Esophagus squamous epithelium (tissue), 5 donors: ENCODE measurements at regions not wholly inside any gene's neighbourhood (a gene's known extent, or its start where the extent isn't known, plus 50 kb on each side); places are given as distances from the start of the nearest gene placed in this dataset.

Source experiments
- DNase-seq: peaks from one replicate; lab custom pipeline; 2025; lab: John Stamatoyannopoulos, UW
- H3K27ac ChIP-seq, 4 donors: fragments of 200-600 bp; sonication (generic); one replicate each; pipeline ENCODE4 v1.5.1; 2016 to 2019; ENCODE audit warnings: mild to moderate bottlenecking in 1 of 4
- H3K27me3 ChIP-seq, 4 donors: fragments of 200-600 bp; sonication (generic); 1 replicate in 3 of 4; 2 replicates in 1 of 4; pipeline versions ENCODE4 v1.5.1 to v1.6.0; 2017 to 2021; ENCODE audit warnings: antibody characterized with exemption in 1 of 4
- H3K36me3 ChIP-seq, 3 donors: fragments of 200-600 bp; sonication (generic); one replicate each; pipeline ENCODE4 v1.5.1; 2016 to 2019
- H3K4me1 ChIP-seq, 3 donors: fragments of 200-600 bp; sonication (generic); one replicate each; pipeline ENCODE4 v1.5.1; 2017 to 2019
- H3K4me3 ChIP-seq, 4 donors: fragments of 200-600 bp; sonication (generic); 1 replicate in 3 of 4; 2 replicates in 1 of 4; pipeline ENCODE4 v1.5.1; 2016 to 2019; ENCODE audit warnings: mild to moderate bottlenecking in 2 of 4, moderate library complexity in 1 of 4
- H3K9me3 ChIP-seq, 3 donors: fragments of 200-600 bp; sonication (generic); one replicate each; pipeline ENCODE4 v1.5.1; 2016 to 2019
- CTCF ChIP-seq, 6 experiments: fragments of 450-650 bp in 4 of 6; fragments of 200-600 bp in 2 of 6; sonication (generic) in 2 of 6; IDR thresholded peaks; one replicate each; pipeline ENCODE4 v1.5.1; 2016 to 2019; ENCODE audit warnings: antibody characterized with exemption in 6 of 6, mild to moderate bottlenecking in 4 of 6, moderate library complexity in 4 of 6
- POLR2A ChIP-seq, 4 donors: fragments of 450-650 bp; IDR thresholded peaks; one replicate each; pipeline ENCODE4 v1.6.1; 2017; ENCODE audit warnings: antibody characterized with exemption in 4 of 4, mild to moderate bottlenecking in 4 of 4, moderate library complexity in 3 of 4
- WGBS, 2 donors: methylation state at CpG; one replicate each; pipeline ENCODE4 v1.1.5; 2018; 5-methylcytosine and 5-hydroxymethylcytosine counted together
- intact Hi-C: fragments of 100-400 bp; cut with DNase I; formaldehyde crosslinking; loops from one replicate; pipeline ENCODE4 v1.15.0; 2022
- donor health status: DM: yes; HTN: yes; CAD: no.

DNA sequence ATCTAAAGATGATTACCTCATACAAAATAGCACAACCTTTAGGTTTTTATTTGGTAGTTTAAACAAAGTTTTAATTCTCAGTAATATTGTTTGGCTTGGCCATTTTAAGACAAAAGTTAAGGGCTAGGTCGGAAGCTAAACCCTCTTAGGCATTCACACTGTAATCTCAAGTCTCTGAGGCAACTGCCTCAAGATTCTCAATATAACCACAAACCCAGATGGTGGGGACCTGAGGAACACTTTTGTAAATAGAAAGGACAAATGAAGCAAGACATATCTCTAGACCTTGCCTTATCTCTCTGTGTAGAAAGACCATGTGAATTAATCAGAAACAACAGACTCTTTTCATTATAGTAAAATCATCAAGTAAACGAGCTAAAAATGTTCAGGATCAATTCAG is 500.2 kb upstream of the CDH6 start:
- no peaks in the 10 kb centered on the region for H3K36me3 ChIP-seq
- no peaks in the 10 kb centered on the region for H3K9me3 ChIP-seq
- H3K27me3 ChIP-seq, result no peaks in the 10 kb centered on the region
- TF ChIP-seq POLR2A (IDR thresholded peaks at IDR 0.05), result no peak
- no peak for TF ChIP-seq CTCF (IDR thresholded peaks at IDR 0.05)
- intact Hi-C loops, result no loop called here
- no peaks in the 10 kb centered on the region for H3K4me1 ChIP-seq
- DNase-seq, result no peak
- WGBS, 2 donors, result 14 to 21% methylated on average over 2 of the region's 2 CpGs
- no peak overlapping the region for H3K4me3 ChIP-seq
- H3K27ac ChIP-seq, result no peak overlapping the region

DNA sequence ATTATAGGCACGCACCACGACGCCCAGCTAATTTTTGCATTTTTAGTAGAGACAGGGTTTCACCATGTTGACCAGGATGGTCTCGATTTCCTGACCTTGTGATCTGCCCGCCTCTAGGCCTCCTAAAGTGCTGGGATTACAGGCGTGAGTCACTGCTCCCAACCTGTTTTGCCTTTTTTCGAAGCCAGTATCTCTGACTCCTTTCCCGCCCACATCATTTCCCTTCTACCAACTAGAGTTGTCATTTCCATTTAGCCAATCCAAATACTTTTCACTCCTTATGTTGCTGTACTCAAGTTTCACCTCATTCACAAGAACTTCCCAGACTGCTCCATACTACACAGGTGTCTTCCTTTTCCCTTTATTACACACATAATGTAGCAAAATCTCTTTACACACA is 502.6 kb upstream of the CDH6 start:
- Histone ChIP-seq H3K27ac (no peak overlapping the region), H3K27me3 (no peaks in the 10 kb centered on the region), H3K4me1 (no peaks in the 10 kb centered on the region), H3K4me3 (no peak overlapping the region), H3K9me3 (no peaks in the 10 kb centered on the region), H3K36me3 (no peaks in the 10 kb centered on the region)
- DNase-seq, result no peak
- 81 to 86% methylated on average over 8 of the region's 8 CpGs for WGBS, 2 donors
- no peak for TF ChIP-seq POLR2A (IDR thresholded peaks at IDR 0.05)
- no peak for TF ChIP-seq CTCF (IDR thresholded peaks at IDR 0.05)
- intact Hi-C loops, result no loop called here

DNA sequence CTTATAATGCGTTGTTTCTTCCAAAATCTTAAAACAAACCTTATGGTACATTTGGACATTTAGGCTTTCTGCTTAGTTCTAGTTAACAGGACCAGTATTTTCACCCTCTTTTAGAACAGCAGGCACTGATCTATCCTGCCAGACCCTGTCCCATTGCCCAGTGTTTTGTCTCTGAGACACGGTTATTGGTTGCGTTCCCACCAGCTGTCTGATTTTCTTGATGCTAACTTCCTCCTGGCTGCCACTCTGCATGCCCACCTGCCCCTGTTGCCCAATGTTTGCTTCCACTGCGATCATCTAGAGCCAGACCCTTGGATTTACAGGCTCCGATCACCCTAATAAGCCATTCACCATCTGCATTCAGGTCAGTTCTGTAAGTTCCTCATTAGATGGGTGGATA is 506.0 kb upstream of the CDH6 start:
- Histone ChIP-seq H3K4me1 (no peaks in the 10 kb centered on the region), H3K4me3 (no peak overlapping the region), H3K36me3 (no peaks in the 10 kb centered on the region), H3K27ac (no peak overlapping the region), H3K9me3 (no peaks in the 10 kb centered on the region), H3K27me3 (no peaks in the 10 kb centered on the region)
- WGBS, 2 donors, result 80 to 82% methylated on average over 5 of the region's 5 CpGs
- DNase-seq, result no peak
- intact Hi-C loops, result no loop called here
- TF ChIP-seq CTCF (IDR thresholded peaks at IDR 0.05), result no peak
- no peak for TF ChIP-seq POLR2A (IDR thresholded peaks at IDR 0.05)

DNA sequence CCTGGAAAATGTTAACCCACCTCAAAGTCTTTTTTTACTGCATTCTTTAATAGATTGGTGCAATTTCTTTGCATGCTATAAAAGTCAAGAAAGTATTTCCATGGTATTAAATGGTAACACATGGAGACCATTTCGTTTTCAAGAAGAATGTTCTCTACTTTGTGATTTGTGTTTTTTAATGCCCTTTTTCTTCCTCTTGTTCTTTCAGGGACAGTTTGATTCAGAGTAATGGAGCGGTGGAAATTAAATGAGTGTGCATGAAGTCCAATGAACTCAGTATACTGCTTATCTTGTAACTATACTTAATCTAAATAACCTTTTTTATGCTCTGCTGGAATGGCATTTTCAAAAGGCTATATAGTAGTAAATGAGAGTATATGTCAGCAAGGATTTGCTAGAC is 507.0 kb upstream of the CDH6 start:
- no peaks in the 10 kb centered on the region for H3K27me3 ChIP-seq
- intact Hi-C loops, result no loop called here
- no peaks in the 10 kb centered on the region for H3K36me3 ChIP-seq
- DNase-seq, result no peak
- H3K9me3 ChIP-seq, result no peaks in the 10 kb centered on the region
- H3K4me1 ChIP-seq, result no peaks in the 10 kb centered on the region
- no peak for TF ChIP-seq POLR2A (IDR thresholded peaks at IDR 0.05)
- TF ChIP-seq CTCF (IDR thresholded peaks at IDR 0.05), result no peak
- H3K4me3 ChIP-seq, result no peak overlapping the region
- H3K27ac ChIP-seq, result no peak overlapping the region
- WGBS, 2 donors, result 58 to 71% methylated on average over 2 of the region's 2 CpGs

- Histone ChIP-seq H3K9me3 (peaks cover 0 to 13% (median 3%) of the 10 kb centered on the region in 3 donors), H3K36me3 (no peaks in the 10 kb centered on the region), H3K4me1 (no peaks in the 10 kb centered on the region), H3K27ac (no peak overlapping the region), H3K27me3 (no peaks in the 10 kb centered on the region), H3K4me3 (no peak overlapping the region)
- intact Hi-C loops, result no loop called here
- TF ChIP-seq POLR2A (IDR thresholded peaks at IDR 0.05) (no peak), CTCF (IDR thresholded peaks at IDR 0.05) (no peak)
- DNase-seq, result no peak
- WGBS, 2 donors, result 24 to 62% methylated on average over 1 of the region's 1 CpG
Observed at GRCh38 chr5:30676223-30676840, 517.2 kb upstream of the CDH6 start.
